ENCODE measurements at regions not wholly inside any gene's neighbourhood (a gene's known extent, or its start where the extent isn't known, plus 50 kb on each side); places are given as distances from the start of the nearest gene placed in this dataset.

- Histone ChIP-seq H3K27me3 (replicated peaks; ENCODE audit: control insufficient read depth, insufficient read depth, low read length) (no peaks in the 10 kb centered on the region; the same call in 1 of the 2 replicates), H3K36me3 (ENCODE audit: control insufficient read depth, insufficient read depth, low read length) (no peaks in the 10 kb centered on the region), H3K4me3 (replicated peaks; ENCODE audit: low read depth, low read length) (no peak overlapping the region)
- no peak for TF ChIP-seq CTCF (IDR thresholded peaks at IDR 0.05; ENCODE audit: insufficient read depth, low read length, poor library complexity, severe bottlenecking)
- no peak for DNase-seq (ENCODE audit: extremely low read depth, insufficient read length)
These were observed 99.9 kb downstream of the XCL2 start for GRCh38 chr1:168443899-168444298.

- TF ChIP-seq CTCF (IDR thresholded peaks at IDR 0.05; ENCODE audit: insufficient read depth, low read length, poor library complexity, severe bottlenecking): no peak
- no peak for DNase-seq (ENCODE audit: extremely low read depth, insufficient read length)
- Histone ChIP-seq H3K4me3 (replicated peaks; ENCODE audit: low read depth, low read length) (no peak overlapping the region), H3K36me3 (ENCODE audit: control insufficient read depth, insufficient read depth, low read length) (no peaks in the 10 kb centered on the region), H3K27me3 (replicated peaks; ENCODE audit: control insufficient read depth, insufficient read depth, low read length) (no peaks in the 10 kb centered on the region; the same call in 1 of the 2 replicates)
These were observed 100.4 kb downstream of the XCL2 start for GRCh38 chr1:168443356-168443755.

GRCh38 chr1:168442931-168443330 is 100.9 kb downstream of the XCL2 start:
- H3K4me3 ChIP-seq (replicated peaks; ENCODE audit: low read depth, low read length): no peak overlapping the region
- H3K36me3 ChIP-seq (ENCODE audit: control insufficient read depth, insufficient read depth, low read length): no peaks in the 10 kb centered on the region

GRCh38 chr1:168441745-168442144 is 102.1 kb downstream of the XCL2 start:
- H3K36me3 ChIP-seq (ENCODE audit: control insufficient read depth, insufficient read depth, low read length): no peaks in the 10 kb centered on the region
- H3K4me3 ChIP-seq (replicated peaks; ENCODE audit: low read depth, low read length): no peak overlapping the region
- no peak for DNase-seq (ENCODE audit: extremely low read depth, insufficient read length)
- TF ChIP-seq CTCF (IDR thresholded peaks at IDR 0.05; ENCODE audit: insufficient read depth, low read length, poor library complexity, severe bottlenecking): no peak
- H3K27me3 ChIP-seq (replicated peaks; ENCODE audit: control insufficient read depth, insufficient read depth, low read length): no peaks in the 10 kb centered on the region; the same call in 1 of the 2 replicates

More at GRCh38 chr1:168442931-168443330, 100.9 kb downstream of the XCL2 start:
- no peaks in the 10 kb centered on the region; the same call in 1 of the 2 replicates for H3K27me3 ChIP-seq (replicated peaks; ENCODE audit: control insufficient read depth, insufficient read depth, low read length)
- DNase-seq (ENCODE audit: extremely low read depth, insufficient read length): no peak
- no peak for TF ChIP-seq CTCF (IDR thresholded peaks at IDR 0.05; ENCODE audit: insufficient read depth, low read length, poor library complexity, severe bottlenecking)

GRCh38 chr1:168439456-168440375 is 104.1 kb downstream of the XCL2 start:
- H3K27me3 ChIP-seq (replicated peaks; ENCODE audit: control insufficient read depth, insufficient read depth, low read length): no peaks in the 10 kb centered on the region; the same call in 1 of the 2 replicates
- peak; percentile 76 for TF ChIP-seq CTCF (IDR thresholded peaks at IDR 0.05; ENCODE audit: insufficient read depth, low read length, poor library complexity, severe bottlenecking)
- DNase-seq (ENCODE audit: extremely low read depth, insufficient read length): peak; percentile 44
- no peaks in the 10 kb centered on the region for H3K36me3 ChIP-seq (ENCODE audit: control insufficient read depth, insufficient read depth, low read length)
- H3K4me3 ChIP-seq (replicated peaks; ENCODE audit: low read depth, low read length): no peak overlapping the region; the same call in 1 of the 2 replicates
